ENCODE measurements at regions not wholly inside any gene's neighbourhood (a gene's known extent, or its start where the extent isn't known, plus 50 kb on each side); places are given as distances from the start of the nearest gene placed in this dataset.

- Histone ChIP-seq H3K9ac (ENCODE audit: low read length) (no peak overlapping the region), H3K4me3 (ENCODE audit: low read length) (no peak overlapping the region), H3K4me1 (ENCODE audit: low read length) (no peaks in the 10 kb centered on the region)
Measured at GRCh38 chr16:85328676-85329058, 216.4 kb upstream of the CIBAR2 start.

GRCh38 chr16:85329059-85329812 lies 217.0 kb upstream of the CIBAR2 start:
- TF ChIP-seq EZH2phosphoT487 (IDR thresholded peaks at IDR 0.05; ENCODE audit: low read depth) (no peak), CTCF (IDR thresholded peaks at IDR 0.05; ENCODE audit: low read depth, low read length) (no peak)
- no peaks in the 10 kb centered on the region for H4K20me1 ChIP-seq (ENCODE audit: insufficient read depth, low read length)
- H2AFZ ChIP-seq (ENCODE audit: low read depth, low read length), result no peak overlapping the region
- no peak overlapping the region for H3K4me3 ChIP-seq (ENCODE audit: low read length)
- no peak overlapping the region for H3K4me2 ChIP-seq (ENCODE audit: low read length)
- H3K27ac ChIP-seq (ENCODE audit: low read length), result no peak overlapping the region
- no peak overlapping the region for H3K9ac ChIP-seq (ENCODE audit: low read length)
- H3K79me2 ChIP-seq (ENCODE audit: low read length), result no peaks in the 10 kb centered on the region
- H3K36me3 ChIP-seq (replicated peaks; ENCODE audit: low read depth, low read length), result no peaks in the 10 kb centered on the region
- no peaks in the 10 kb centered on the region for H3K4me1 ChIP-seq (ENCODE audit: low read length)
- H3K27me3 ChIP-seq (ENCODE audit: low read depth, low read length), result no peaks in the 10 kb centered on the region; the same call in 1 of the 2 replicates
- no peaks in the 10 kb centered on the region for H3K9me3 ChIP-seq (ENCODE audit: insufficient read depth, low read length)

More at GRCh38 chr16:85328676-85329058, 216.4 kb upstream of the CIBAR2 start:
- Histone ChIP-seq H3K4me2 (ENCODE audit: low read length) (no peak overlapping the region), H3K36me3 (replicated peaks; ENCODE audit: low read depth, low read length) (no peaks in the 10 kb centered on the region), H3K27ac (ENCODE audit: low read length) (no peak overlapping the region), H3K9me3 (ENCODE audit: insufficient read depth, low read length) (no peaks in the 10 kb centered on the region), H3K27me3 (ENCODE audit: low read depth, low read length) (no peaks in the 10 kb centered on the region; the same call in 1 of the 2 replicates), H3K79me2 (ENCODE audit: low read length) (no peaks in the 10 kb centered on the region), H2AFZ (ENCODE audit: low read depth, low read length) (no peak overlapping the region), H4K20me1 (ENCODE audit: insufficient read depth, low read length) (no peaks in the 10 kb centered on the region)
- TF ChIP-seq CTCF (IDR thresholded peaks at IDR 0.05; ENCODE audit: low read depth, low read length), result no peak
- TF ChIP-seq EZH2phosphoT487 (IDR thresholded peaks at IDR 0.05; ENCODE audit: low read depth), result no peak

GRCh38 chr16:85330006-85330693 lies 217.9 kb upstream of the CIBAR2 start:
- H4K20me1 ChIP-seq (ENCODE audit: insufficient read depth, low read length), result no peaks in the 10 kb centered on the region
- no peak overlapping the region for H2AFZ ChIP-seq (ENCODE audit: low read depth, low read length)
- no peaks in the 10 kb centered on the region for H3K4me1 ChIP-seq (ENCODE audit: low read length)
- no peak overlapping the region for H3K4me2 ChIP-seq (ENCODE audit: low read length)
- no peak overlapping the region for H3K9ac ChIP-seq (ENCODE audit: low read length)
- no peaks in the 10 kb centered on the region for H3K79me2 ChIP-seq (ENCODE audit: low read length)
- no peak overlapping the region for H3K27ac ChIP-seq (ENCODE audit: low read length)
- no peaks in the 10 kb centered on the region for H3K36me3 ChIP-seq (replicated peaks; ENCODE audit: low read depth, low read length)
- no peaks in the 10 kb centered on the region for H3K9me3 ChIP-seq (ENCODE audit: insufficient read depth, low read length)
- no peak overlapping the region for H3K4me3 ChIP-seq (ENCODE audit: low read length)
- H3K27me3 ChIP-seq (ENCODE audit: low read depth, low read length), result no peaks in the 10 kb centered on the region; the same call in 1 of the 2 replicates
- TF ChIP-seq CTCF (IDR thresholded peaks at IDR 0.05; ENCODE audit: low read depth, low read length) (no peak), EZH2phosphoT487 (IDR thresholded peaks at IDR 0.05; ENCODE audit: low read depth) (no peak)

- H3K9ac ChIP-seq (ENCODE audit: low read length), result no peak overlapping the region
- no peak overlapping the region for H2AFZ ChIP-seq (ENCODE audit: low read depth, low read length)
- H3K4me1 ChIP-seq (ENCODE audit: low read length), result no peaks in the 10 kb centered on the region
- H3K36me3 ChIP-seq (replicated peaks; ENCODE audit: low read depth, low read length), result no peaks in the 10 kb centered on the region
- H3K27me3 ChIP-seq (ENCODE audit: low read depth, low read length), result no peaks in the 10 kb centered on the region; the same call in 1 of the 2 replicates
- no peaks in the 10 kb centered on the region for H4K20me1 ChIP-seq (ENCODE audit: insufficient read depth, low read length)
- peak; percentile 43 for TF ChIP-seq CTCF (IDR thresholded peaks at IDR 0.05; ENCODE audit: low read depth, low read length)
- no peak for TF ChIP-seq EZH2phosphoT487 (IDR thresholded peaks at IDR 0.05; ENCODE audit: low read depth)
- no peaks in the 10 kb centered on the region for H3K9me3 ChIP-seq (ENCODE audit: insufficient read depth, low read length)
- H3K4me3 ChIP-seq (ENCODE audit: low read length), result no peak overlapping the region
- H3K79me2 ChIP-seq (ENCODE audit: low read length), result no peaks in the 10 kb centered on the region
- H3K4me2 ChIP-seq (ENCODE audit: low read length), result no peak overlapping the region
- no peak overlapping the region for H3K27ac ChIP-seq (ENCODE audit: low read length)
Measured at GRCh38 chr16:85330694-85331188, 218.5 kb upstream of the CIBAR2 start.
